ENCODE measurements at regions not wholly inside any gene's neighbourhood (a gene's known extent, or its start where the extent isn't known, plus 50 kb on each side); places are given as distances from the start of the nearest gene placed in this dataset.

DNA sequence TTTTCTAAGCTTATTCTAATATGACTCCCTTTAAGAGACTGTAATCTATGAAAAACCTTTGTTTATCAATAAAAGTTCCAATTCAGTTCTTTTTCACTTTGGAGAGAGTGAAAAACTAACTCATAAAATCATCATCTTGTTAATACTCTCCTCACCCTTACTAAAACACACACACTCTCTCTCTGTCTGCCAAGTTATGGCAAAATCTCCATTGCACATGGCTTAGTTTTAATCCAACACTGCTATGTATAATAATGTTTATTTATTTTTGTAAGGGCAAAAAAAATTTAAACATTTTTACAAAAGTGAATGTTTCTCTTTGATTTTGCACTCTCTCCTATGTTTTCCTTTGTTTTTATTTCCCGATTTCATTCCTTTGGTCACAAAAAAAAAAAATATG is 253.2 kb downstream of the BMP7 start:
- Histone ChIP-seq H3K9me3 (ENCODE audit: control insufficient read depth in 1 of 2, insufficient read depth in 1 of 2, low read length in 2 of 2) (peaks cover 0 to 9% of the 10 kb centered on the region in 2 experiments), H3K27ac (ENCODE audit: low read depth in 1 of 2, low read length in 2 of 2) (no peak overlapping the region), H3K27me3 (ENCODE audit: control insufficient read depth in 1 of 2, insufficient read depth in 2 of 2, low read length in 2 of 2) (peaks cover 2 to 23% of the 10 kb centered on the region in 2 experiments), H3K4me1 (ENCODE audit: insufficient read depth, low read length) (no peaks in the 10 kb centered on the region), H3K4me3 (ENCODE audit: low read length) (no peak overlapping the region), H3K36me3 (ENCODE audit: insufficient read depth, low read length) (no peaks in the 10 kb centered on the region)
- no peak for DNase-seq
- ATAC-seq (ENCODE audit: poor library complexity): no peak
- H3K36me3 Mint-ChIP-seq (ENCODE audit: low read depth): no peaks in the 10 kb centered on the region
- TF ChIP-seq, protein P1, sequence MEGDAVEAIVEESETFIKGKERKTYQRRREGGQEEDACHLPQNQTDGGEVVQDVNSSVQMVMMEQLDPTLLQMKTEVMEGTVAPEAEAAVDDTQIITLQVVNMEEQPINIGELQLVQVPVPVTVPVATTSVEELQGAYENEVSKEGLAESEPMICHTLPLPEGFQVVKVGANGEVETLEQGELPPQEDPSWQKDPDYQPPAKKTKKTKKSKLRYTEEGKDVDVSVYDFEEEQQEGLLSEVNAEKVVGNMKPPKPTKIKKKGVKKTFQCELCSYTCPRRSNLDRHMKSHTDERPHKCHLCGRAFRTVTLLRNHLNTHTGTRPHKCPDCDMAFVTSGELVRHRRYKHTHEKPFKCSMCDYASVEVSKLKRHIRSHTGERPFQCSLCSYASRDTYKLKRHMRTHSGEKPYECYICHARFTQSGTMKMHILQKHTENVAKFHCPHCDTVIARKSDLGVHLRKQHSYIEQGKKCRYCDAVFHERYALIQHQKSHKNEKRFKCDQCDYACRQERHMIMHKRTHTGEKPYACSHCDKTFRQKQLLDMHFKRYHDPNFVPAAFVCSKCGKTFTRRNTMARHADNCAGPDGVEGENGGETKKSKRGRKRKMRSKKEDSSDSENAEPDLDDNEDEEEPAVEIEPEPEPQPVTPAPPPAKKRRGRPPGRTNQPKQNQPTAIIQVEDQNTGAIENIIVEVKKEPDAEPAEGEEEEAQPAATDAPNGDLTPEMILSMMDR (IDR thresholded peaks at IDR 0.05): no peak
- ChIA-PET CTCF (no interaction called here), POLR2A (no interaction called here)
- no peak overlapping the region for H3K27ac Mint-ChIP-seq
- H3K27me3 Mint-ChIP-seq: peaks cover 58% of the 10 kb centered on the region
- no peaks in the 10 kb centered on the region for H3K9me3 Mint-ChIP-seq
- intact Hi-C loops (cut with DNase I, micrococcal nuclease): no loop called here
- no peaks in the 10 kb centered on the region for H3K4me1 Mint-ChIP-seq (ENCODE audit: low read depth)
- no peak overlapping the region for H3K4me3 Mint-ChIP-seq

DNA sequence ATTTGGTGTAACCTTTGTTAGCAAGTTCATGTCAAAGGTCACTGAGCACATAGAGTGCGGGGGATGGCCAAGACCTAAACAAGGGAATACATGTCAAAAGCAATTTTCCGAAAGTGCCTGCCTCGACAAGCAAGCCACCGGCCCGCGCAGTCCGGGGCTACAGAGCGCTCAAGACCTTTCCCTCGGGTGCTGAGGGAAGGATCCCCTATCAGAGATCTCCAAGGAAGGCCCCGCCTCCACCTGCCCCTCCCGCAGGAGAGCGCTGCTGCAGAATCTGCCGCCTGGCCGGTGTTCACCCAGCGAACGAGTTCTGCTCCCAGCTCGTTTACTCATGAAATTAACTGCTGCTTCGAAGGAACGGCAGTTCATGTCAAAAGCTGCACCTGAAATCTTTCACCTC is 252.7 kb downstream of the BMP7 start:
- H3K4me3 ChIP-seq (ENCODE audit: low read length): no peak overlapping the region
- no peaks in the 10 kb centered on the region for H3K9me3 Mint-ChIP-seq
- no peaks in the 10 kb centered on the region for H3K4me1 Mint-ChIP-seq (ENCODE audit: low read depth)
- intact Hi-C loops (cut with DNase I, micrococcal nuclease): no loop called here
- DNase-seq: no peak
- H3K4me1 ChIP-seq (ENCODE audit: insufficient read depth, low read length): no peaks in the 10 kb centered on the region
- ChIA-PET CTCF (no interaction called here), POLR2A (no interaction called here)
- H3K9me3 ChIP-seq (ENCODE audit: control insufficient read depth in 1 of 2, insufficient read depth in 1 of 2, low read length in 2 of 2): peaks cover 0 to 9% of the 10 kb centered on the region in 2 experiments
- TF ChIP-seq, protein P1 (IDR thresholded peaks at IDR 0.05): no peak
- no peak overlapping the region for H3K27ac ChIP-seq (ENCODE audit: low read depth in 1 of 2, low read length in 2 of 2)
- H3K27me3 ChIP-seq (ENCODE audit: control insufficient read depth in 1 of 2, insufficient read depth in 2 of 2, low read length in 2 of 2): peaks cover 2 to 23% of the 10 kb centered on the region in 2 experiments
- no peak overlapping the region for H3K27ac Mint-ChIP-seq
- no peaks in the 10 kb centered on the region for H3K36me3 ChIP-seq (ENCODE audit: insufficient read depth, low read length)
- H3K4me3 Mint-ChIP-seq: no peak overlapping the region
- H3K36me3 Mint-ChIP-seq (ENCODE audit: low read depth): no peaks in the 10 kb centered on the region
- H3K27me3 Mint-ChIP-seq: peaks cover 57% of the 10 kb centered on the region
- no peak for ATAC-seq (ENCODE audit: poor library complexity)

DNA sequence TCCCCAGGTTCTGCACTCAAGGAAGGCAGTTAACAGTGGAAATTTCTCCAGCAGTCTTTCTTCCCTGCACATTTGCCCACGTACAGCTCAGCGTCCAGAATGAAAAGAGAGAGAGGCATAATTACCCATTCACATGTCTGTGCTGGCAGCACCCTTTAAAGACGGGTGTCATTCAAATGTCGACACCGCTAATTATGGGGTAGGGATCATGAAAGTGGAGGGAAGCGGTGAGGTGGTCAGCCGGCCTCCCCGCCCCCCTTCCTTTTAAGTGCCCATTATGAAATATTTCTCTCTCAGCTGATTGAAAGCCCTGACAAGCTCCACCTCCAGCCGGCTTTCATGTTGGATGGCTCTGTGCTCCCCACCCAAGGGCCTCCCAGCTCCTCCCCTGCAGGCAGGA is 246.1 kb downstream of the BMP7 start:
- ChIA-PET CTCF (no interaction called here), POLR2A (no interaction called here)
- Histone ChIP-seq H3K27me3 (ENCODE audit: control insufficient read depth in 1 of 2, insufficient read depth in 2 of 2, low read length in 2 of 2) (peaks cover 2 to 13% of the 10 kb centered on the region in 2 experiments), H3K27ac (ENCODE audit: low read depth in 1 of 2, low read length in 2 of 2) (no peak overlapping the region), H3K36me3 (ENCODE audit: insufficient read depth, low read length) (no peaks in the 10 kb centered on the region), H3K4me1 (ENCODE audit: insufficient read depth, low read length) (no peaks in the 10 kb centered on the region), H3K9me3 (ENCODE audit: control insufficient read depth in 1 of 2, insufficient read depth in 1 of 2, low read length in 2 of 2) (peaks cover 0 to 7% of the 10 kb centered on the region in 2 experiments), H3K4me3 (ENCODE audit: low read length) (no peak overlapping the region)
- Mint-ChIP-seq H3K4me1 (ENCODE audit: low read depth) (no peaks in the 10 kb centered on the region), H3K9me3 (no peaks in the 10 kb centered on the region), H3K27me3 (peaks cover 52% of the 10 kb centered on the region), H3K4me3 (no peak overlapping the region), H3K27ac (no peak overlapping the region), H3K36me3 (ENCODE audit: low read depth) (no peaks in the 10 kb centered on the region)
- no peak for ATAC-seq (ENCODE audit: poor library complexity)
- intact Hi-C loops (cut with DNase I, micrococcal nuclease): no loop called here
- TF ChIP-seq, protein P1 (IDR thresholded peaks at IDR 0.05): no peak
- DNase-seq: no peak

Data from CD4-positive, alpha-beta T cell (primary cell).